ENCODE measurements at regions not wholly inside any gene's neighbourhood (a gene's known extent, or its start where the extent isn't known, plus 50 kb on each side); places are given as distances from the start of the nearest gene placed in this dataset.
"Not testable (repeated sequence)": the region's sequence is repeated elsewhere in the genome, so short reads cannot be mapped to it uniquely, and the experiment has no call there.

DNA sequence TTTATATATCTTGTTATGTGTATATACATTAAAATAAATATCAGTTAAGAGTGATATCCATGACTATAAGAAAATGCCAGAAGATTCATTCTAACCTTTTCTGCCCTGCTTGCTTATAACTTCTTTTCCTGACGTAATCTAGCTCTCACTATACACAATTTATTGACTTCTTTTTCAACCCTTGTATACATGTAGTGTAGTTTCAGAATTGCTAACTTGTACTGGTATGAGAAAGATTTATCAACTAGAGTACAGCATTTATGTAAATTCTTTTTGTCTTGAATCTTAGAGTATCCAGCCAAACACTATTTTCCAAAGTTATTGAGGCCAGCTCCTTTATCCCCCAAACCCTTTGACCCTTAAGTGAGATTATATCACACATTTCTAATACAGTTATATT, 798.0 kb upstream of the RAB6C start:
- DNase-seq (ENCODE audit: low read depth in 4 of 4, low spot score in 3 of 4), result no peak

DNA sequence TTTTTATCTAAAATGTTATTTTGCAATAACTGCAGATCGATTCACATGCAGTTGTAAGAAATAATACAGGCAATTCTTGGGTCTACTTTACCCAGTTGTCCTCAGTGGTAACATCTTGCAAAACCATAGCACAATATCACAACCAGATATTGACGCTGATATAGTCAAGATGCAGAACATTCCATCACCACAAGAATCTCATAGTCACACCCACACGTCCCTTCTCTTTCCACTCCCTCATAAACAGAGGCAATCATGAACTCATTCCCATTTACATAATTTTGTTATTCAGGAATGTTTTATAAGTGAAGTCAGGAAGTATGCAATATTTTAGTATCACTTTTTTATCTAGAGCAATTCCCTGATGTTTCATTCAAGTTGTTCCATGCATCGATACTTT, 797.5 kb upstream of the RAB6C start:
- no peak for DNase-seq (ENCODE audit: low read depth in 4 of 4, low spot score in 3 of 4)

DNA sequence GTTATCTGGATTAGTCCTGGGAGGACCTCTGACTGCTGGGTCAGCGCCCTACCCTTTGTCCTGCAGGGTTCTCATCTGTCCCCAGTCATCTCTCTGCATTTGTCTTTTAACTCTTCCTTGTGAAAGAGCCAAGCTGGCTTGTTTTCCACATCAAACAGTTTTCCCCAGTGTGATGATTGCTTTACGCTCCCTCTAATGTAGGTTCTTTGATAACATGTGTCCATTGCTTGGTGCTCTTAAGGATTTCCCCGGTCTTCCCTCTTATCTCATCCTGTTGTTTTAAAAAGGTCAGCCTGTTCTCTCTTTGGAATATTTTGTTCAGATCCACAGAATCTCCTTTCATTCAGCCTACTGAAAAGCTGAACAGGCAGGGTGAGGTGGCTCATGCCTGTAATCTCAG, 792.1 kb upstream of the RAB6C start:
- DNase-seq (ENCODE audit: low read depth in 4 of 4, low spot score in 3 of 4), result no peak

DNA sequence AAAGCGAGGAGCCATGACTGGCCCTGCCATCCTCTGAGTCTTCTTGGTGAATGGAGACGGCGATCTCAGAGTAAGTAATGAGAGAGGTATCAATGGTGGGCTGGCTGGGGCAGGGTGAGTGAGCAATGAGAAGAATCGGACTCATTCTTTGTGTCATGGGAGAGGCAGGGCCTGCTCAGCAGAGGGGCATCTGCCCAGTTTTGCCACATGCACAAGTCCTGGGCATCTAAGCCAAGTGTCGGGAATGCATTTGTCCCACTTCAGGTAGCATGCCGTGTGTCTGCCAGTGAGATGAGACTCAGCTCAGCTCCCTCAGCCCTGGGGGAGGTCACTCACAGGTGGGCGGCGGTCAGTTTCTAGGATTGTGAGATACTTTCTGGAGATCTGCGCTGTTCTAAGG, 791.0 kb upstream of the RAB6C start:
- DNase-seq (ENCODE audit: low read depth in 4 of 4, low spot score in 3 of 4), result no peak

DNA sequence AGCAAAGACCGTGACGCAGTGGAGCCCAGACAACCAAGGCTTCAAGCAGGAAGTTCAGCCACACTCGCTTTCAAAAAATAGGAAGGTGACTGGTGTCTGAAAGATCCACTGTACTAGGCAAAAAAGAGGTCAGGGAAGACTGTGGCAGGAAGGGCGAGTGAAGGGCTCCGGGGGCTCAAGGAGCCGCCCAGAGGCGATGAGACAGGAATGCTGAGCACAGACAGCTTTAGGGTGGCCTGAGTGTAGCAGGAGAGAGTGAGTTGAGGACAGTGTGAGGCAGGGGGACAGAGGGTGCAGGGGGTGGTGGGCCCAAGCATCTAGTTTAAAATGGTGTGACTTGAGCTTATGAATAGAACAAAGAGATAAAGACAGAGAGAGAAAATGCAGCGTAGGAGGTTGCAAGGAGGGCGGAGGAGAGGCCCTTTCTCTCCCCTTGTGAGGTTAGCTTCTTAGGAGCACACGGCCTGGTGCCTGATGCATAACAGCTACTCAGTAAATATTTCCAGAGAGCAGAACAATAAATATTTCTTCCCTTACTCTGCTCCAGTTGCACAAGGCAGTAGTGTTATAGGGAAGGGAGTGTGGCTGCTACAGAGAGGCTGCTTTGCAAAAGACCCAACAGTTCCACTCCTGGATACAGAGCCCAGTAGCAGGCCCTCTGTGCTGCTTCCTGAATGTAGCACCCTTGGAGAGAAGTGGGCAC, 789.7 kb upstream of the RAB6C start:
- DNase-seq (ENCODE audit: low read depth in 4 of 4, low spot score in 3 of 4), result no peak

DNA sequence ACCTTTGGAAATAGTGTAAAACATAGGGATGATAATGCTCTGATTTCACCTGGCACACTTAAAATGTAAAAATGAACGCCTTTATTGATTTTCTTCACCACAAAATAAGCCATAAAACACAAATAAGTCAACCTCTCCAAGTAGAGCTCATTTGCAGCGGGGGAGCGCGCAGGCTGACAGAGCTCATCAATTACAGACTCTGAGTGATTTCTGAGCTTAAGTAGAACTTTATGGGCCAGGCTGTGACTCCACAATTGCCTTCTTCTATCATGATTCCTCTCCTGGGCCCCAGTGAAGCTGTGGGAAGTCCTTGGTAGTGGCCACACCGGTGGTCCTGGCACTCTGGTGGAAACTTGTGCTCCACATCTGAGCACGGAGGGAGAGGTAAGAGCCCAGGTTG, 789.0 kb upstream of the RAB6C start:
- DNase-seq (ENCODE audit: low read depth in 4 of 4, low spot score in 3 of 4), result peak in 1 of 4 donors; percentile 12

DNA sequence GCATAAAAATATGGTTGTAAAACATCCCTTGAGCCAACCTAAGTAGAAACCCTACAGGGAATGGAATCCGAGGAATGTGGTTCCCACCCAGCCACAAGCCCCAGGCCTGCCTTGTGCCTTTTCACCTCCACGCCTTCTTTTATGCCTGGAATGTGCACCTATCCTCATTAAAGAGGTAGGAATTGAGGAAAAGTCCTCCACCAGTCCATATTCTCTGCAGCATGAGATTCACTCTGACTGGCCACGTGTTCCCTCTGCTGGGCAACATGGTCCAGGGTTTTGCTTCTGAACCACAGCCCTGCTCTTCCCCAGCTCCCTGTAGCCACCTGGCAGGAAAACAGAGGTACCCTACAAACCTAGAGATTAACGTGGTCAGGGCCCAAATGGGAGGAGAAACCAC, 787.9 kb upstream of the RAB6C start:
- DNase-seq (ENCODE audit: low read depth in 4 of 4, low spot score in 3 of 4), result peak in 1 of 4 donors; percentile 11

DNA sequence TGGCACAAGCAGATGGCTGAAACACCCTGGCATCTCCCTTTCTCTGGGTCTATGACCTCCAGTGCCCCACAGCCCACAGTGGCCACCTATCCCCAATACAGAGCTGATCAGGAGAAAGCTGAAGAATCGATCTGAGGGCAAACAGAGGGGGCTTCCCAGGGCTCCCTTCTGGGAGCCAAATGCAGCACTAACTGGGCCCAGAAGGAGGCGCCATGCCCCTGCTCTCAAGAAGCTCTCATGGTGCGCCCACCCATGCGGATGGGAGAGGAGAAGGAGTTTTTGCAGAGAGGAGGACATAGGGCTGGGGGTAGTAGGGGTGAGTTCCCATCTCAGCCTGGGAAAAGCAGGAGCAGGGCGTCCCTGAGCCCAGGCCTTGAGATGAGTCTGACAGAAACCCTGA, 787.3 kb upstream of the RAB6C start:
- DNase-seq (ENCODE audit: low read depth in 4 of 4, low spot score in 3 of 4), result no peak

DNA sequence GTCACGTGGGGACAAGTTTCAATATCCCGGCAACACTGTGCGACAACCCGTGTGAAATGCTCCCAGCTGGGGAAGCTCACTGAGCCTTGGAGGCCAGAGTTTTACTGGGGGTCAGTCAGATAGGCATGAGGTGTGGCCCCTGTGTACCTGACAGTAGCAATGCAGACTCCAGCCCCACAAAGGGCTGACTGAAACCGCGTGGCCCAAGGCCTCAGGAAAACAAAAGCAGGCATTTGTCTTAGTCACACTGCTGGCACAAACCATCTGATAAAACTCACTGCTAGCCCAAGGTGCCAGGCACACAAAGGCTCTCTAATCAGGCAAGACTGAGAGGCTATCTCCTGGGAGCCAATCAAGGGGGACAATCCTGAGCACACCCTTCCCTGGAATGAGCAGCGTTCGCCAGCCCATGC, 786.6 kb upstream of the RAB6C start:
- no peak for DNase-seq (ENCODE audit: low read depth in 4 of 4, low spot score in 3 of 4)

DNA sequence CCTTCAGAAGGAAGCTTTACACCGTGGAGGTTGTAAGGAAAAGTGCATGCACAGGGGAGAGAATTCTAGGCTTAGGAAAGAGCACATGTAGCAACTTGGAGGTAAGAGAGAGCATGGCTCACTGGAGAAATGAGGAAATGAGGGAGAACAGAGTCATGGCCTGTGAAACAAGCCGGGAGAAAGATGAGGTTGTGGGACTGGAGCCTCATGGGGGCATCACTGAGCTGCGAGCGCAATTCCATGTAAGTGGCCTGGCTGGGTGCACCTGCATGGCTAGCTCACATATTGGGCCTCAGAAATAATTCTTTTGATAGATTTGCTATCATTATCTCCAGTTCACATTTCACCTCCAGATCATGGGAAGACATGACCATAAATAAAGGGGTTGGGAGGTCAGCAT, 785.5 kb upstream of the RAB6C start:
- DNase-seq (ENCODE audit: low read depth in 4 of 4, low spot score in 3 of 4), result no peak

DNA sequence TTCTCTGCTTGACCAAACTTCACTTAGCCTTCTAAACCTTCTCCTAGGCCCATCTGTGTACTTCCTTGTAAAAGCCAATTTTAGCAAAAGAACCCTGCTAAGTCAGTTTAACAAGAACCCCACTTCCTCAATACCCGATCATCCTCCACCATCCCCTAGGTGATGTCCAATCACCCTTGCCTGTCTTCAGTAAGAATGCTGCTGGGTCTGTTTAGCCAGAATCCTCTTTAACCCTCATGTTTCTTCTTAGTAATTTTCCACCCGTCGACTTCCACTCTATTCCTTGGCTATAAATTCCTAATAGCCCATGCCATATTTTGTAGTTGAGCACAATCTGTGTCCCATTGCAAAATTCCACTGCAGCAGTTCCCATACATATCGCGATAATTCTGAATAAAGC, 780.0 kb upstream of the RAB6C start:
- no peak for DNase-seq (ENCODE audit: low read depth in 4 of 4, low spot score in 3 of 4)

DNA sequence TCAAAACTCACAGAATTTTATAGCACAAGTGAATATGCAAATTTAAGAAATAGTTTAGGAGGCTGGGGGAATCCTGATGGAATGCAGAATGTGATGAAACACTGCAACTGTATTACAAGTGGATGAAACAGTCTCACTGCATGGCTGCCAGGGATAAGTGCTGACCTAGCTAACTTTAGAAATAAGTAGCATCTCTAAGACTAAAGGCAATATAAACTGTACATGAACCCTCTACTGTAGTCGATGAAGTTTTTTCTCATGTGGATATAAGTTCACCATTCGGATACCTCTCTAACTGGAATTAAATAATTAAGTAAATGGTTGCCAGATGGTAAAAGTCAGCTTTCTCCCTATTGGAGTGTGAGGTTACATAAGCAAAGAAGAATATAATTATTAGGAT, 777.8 kb upstream of the RAB6C start:
- no peak for DNase-seq (ENCODE audit: low read depth in 4 of 4, low spot score in 3 of 4)

DNA sequence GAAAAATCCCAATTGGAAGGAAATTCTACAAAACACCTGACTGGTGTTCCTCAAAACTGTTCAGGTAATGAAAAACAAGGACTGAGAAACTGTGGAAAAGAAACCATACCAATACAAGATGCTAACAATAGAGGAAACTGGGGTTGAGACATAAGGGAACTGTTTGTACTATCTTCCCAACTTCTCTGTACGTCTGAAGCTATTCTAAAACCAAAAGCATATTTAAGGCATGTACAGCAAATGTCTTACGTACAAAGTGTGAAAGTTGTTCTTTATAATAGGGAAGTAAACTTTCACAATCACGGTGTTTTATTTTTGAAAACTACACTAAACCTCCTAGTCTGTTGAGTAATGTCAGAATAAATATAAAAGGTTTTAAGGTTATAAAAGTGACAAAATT, 776.1 kb upstream of the RAB6C start:
- no peak for DNase-seq (ENCODE audit: low read depth in 4 of 4, low spot score in 3 of 4)

DNA sequence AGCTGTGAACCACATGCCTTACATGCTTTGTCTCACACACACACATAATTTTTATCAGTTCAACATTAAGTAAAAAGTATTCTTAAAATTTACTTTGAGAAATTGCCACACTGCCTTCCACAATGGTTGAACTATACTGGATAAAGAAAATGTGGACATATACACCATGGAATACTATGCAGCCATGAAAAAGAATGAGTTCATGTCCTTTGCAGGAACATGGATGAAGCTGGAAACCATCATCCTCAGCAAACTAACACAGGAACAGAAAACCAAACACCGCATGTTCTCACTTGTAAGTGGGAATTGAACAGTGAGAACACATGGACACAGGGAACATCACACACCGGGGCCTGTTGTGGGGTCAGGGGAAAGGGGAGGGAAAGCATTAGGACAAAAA, 774.9 kb upstream of the RAB6C start:
- not testable (repeated sequence) for DNase-seq (ENCODE audit: low read depth in 4 of 4, low spot score in 3 of 4)

DNA sequence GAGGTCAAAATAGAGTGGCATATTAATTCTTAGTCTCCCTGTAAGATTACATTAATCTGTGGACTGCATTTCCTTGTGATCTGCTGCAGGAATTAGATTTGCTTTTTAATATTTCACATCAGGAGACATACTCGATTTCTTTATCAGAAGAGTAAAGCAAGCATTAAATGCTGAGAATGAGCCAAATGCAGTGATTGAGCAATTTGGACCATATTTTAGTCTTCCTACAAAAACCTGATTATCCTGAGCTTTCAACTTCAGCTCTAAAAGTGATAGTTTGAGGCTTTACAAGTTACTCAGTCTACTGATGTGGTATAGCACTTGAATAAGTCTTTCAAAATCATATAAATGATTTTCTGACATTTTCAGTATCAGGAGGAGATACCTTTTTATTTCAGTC, 774.3 kb upstream of the RAB6C start:
- DNase-seq (ENCODE audit: low read depth in 4 of 4, low spot score in 3 of 4), result no peak

DNA sequence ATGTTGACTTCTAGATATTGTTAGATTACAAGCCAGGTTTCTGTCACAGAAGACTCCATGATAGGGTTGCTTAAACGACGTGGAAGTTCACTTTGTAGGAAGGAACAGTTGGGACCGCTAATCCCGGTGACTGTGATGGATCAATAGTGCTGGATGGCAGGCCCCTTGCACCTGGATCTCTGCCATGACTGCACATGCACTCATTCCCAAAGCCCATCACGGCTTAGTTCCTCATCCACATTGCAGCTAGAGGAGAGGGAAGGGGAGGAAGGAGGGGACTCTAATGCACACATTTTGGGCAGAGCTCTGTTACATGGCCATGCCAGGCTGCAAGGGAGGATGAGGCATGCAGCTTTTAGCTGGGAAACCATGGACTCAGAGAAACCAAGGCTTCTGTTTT, 773.7 kb upstream of the RAB6C start:
- no peak for DNase-seq (ENCODE audit: low read depth in 4 of 4, low spot score in 3 of 4)

DNA sequence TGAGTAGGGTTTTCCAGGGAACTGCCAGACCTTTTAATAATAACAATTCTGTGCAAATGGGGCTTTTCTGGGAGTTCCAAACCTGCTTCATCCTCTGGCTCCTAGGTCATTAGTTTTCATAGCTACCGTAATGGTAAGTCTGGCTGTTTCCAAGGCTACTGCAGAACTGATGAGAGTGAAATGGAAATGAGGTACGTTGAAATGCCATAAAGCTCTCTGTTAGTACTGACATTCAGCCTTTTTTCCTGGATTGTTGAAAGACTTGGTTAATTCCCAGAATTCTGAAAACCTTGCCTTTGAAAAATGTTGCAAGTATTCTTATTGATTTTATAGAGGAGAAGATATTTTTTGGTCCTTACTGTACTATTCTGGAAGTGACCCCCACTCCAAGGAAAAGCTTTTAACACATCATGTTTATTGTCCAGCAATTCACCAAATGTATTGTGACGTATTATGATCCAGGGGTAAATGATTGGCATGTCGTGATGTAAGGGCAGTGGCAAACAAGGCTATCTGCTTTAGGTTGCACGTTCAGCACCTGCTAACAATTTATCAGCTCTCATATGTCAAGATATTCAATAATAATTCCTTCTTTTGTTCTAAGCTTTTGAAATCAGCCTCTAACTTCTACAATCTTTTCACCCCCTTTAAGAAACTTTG, 767.0 kb upstream of the RAB6C start:
- no peak for DNase-seq (ENCODE audit: low read depth in 4 of 4, low spot score in 3 of 4)

DNA sequence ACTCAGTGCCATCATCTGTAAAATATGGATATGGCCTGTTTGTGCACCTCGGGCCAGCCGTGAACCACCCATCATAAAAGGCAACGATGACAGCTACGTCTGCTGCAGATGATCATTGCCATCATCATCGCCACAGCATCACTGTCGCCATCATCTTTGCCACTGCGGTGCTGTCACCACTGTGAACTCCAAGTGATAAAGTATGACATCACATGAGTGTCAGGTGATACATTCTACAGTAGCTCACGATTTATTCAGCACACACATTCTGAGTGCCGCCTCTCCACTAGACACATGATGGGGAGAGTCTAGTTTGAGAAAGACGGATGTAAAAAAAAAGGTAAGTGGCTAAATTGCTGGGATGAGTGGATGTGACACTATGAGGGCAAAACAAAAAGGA, 755.4 kb upstream of the RAB6C start:
- no peak for DNase-seq (ENCODE audit: low read depth in 4 of 4, low spot score in 3 of 4)

DNA sequence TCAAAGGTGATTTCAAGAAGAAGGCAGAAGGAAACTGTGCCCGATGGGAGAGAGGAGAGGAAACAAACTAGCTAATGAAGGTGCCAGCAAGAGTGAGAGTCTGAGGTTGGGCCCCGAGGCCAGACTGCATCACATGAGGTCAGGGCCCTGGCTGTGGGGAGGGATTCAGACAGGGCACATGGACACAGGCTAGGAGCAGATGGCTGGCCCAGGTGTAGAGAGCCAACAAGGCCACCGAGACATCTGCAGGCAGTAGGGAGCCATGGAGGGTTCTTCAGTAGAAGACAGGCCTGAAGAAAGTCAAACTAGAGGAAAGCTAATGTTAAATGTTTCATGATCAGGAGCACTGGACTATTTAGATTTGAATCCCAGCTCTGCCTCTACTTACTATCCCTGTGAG, 755.0 kb upstream of the RAB6C start:
- no peak for DNase-seq (ENCODE audit: low read depth in 4 of 4, low spot score in 3 of 4)

DNA sequence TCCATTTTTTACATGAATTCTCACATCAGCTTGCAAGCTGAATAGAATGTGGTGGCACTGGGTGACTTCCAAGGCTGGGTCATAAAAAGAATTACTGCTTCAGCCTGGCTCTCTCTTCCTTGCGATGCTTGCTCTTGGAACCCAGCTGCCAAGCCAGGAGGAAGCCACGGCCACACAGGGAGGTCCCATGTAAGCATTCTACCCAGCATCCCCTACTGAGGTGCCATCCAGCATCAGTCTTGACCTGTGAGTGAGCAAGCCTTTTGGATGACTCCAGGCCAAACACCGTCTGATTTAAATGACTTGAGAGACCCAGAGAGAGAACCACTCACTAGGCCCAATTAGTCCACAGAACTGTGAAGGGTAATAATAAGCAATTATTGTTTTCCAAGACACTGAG, 750.3 kb upstream of the RAB6C start:
- no peak for DNase-seq (ENCODE audit: low read depth in 4 of 4, low spot score in 3 of 4)

DNA sequence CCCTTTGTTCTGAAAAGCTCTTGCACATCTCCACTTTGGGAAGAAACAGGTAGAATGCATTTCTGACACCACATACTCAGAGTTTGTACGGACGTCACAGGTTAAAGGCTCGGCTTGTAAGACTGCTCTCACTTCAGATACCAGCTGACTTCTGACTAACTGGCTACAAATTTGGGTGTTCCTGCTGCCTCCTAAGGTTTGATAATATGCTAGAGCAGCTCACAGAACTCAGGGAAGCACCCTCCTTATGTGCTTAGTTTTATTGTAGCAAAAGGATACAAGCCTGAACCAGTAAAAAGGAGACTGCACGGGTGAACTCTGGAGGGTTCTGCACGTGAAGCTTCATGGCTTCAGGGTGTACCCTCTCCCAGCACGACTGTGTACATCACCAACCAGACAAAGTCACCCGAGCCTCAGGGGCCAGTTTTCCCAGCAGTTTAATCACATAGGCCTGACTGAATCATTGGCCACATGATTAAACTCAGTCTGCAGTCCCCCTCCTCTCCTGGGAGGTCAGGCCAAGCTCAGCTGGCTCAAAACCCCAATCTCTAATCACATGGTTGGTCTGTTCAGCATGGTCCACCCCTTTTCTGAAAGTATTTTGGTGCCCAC, 749.5 kb upstream of the RAB6C start:
- no peak for DNase-seq (ENCODE audit: low read depth in 4 of 4, low spot score in 3 of 4)

DNA sequence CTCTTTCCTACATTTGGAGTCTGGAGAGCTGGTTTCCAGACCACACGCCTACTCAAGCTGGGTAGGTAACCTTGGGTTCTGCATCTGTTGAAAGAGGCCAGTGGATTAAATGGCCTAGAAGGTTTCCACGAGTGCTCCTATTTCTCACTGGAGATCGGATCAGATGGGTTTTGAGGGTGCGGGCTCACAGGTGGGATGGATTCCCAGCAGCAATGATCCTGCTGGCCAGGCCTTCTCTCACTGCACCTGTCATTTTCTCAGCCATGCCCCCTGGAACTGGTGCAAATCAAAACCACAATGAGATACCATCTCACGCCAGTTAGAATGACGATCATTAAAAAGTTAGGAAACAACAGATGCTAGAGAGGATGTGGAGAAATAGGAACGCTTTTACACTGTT, 747.5 kb upstream of the RAB6C start:
- no peak for DNase-seq (ENCODE audit: low read depth in 4 of 4, low spot score in 3 of 4)
